ENCODE measurements at regions not wholly inside any gene's neighbourhood (a gene's known extent, or its start where the extent isn't known, plus 50 kb on each side); places are given as distances from the start of the nearest gene placed in this dataset.

- no peak for TF ChIP-seq CTCF (IDR thresholded peaks at IDR 0.05)
- Mint-ChIP-seq H3K9me3 (peaks cover 11% of the 10 kb centered on the region), H3K27ac (no peak overlapping the region), H3K36me3 (ENCODE audit: low read depth) (no peaks in the 10 kb centered on the region), H3K4me1 (no peaks in the 10 kb centered on the region), H3K27me3 (no peaks in the 10 kb centered on the region), H3K4me3 (no peak overlapping the region)
- ATAC-seq (ENCODE audit: low read depth) (no peak), DNase-seq (no peak)
- ChIA-PET POLR2A (no interaction called here), CTCF (no interaction called here)
- intact Hi-C loops (cut with micrococcal nuclease), result no loop called here
Observed at GRCh38 chr13:85095418-85096272, 703.6 kb downstream of the SLITRK6 start.

- TF ChIP-seq CTCF (IDR thresholded peaks at IDR 0.05), result no peak
- H3K27ac Mint-ChIP-seq, result no peak overlapping the region
- H3K4me1 Mint-ChIP-seq, result no peaks in the 10 kb centered on the region
- ChIA-PET POLR2A (no interaction called here), CTCF (no interaction called here)
- H3K9me3 Mint-ChIP-seq, result peaks cover 8% of the 10 kb centered on the region
- ATAC-seq (ENCODE audit: low read depth) (no peak), DNase-seq (no peak)
- H3K27me3 Mint-ChIP-seq, result no peaks in the 10 kb centered on the region
- no peak overlapping the region for H3K4me3 Mint-ChIP-seq
- no peaks in the 10 kb centered on the region for H3K36me3 Mint-ChIP-seq (ENCODE audit: low read depth)
- intact Hi-C loops (cut with micrococcal nuclease), result no loop called here
Observed at GRCh38 chr13:85093808-85094207, 705.4 kb downstream of the SLITRK6 start.

- Mint-ChIP-seq H3K27ac (no peak overlapping the region), H3K4me3 (no peak overlapping the region), H3K27me3 (no peaks in the 10 kb centered on the region), H3K36me3 (ENCODE audit: low read depth) (no peaks in the 10 kb centered on the region), H3K9me3 (peaks cover 8% of the 10 kb centered on the region), H3K4me1 (no peaks in the 10 kb centered on the region)
- intact Hi-C loops (cut with micrococcal nuclease), result no loop called here
- TF ChIP-seq CTCF (IDR thresholded peaks at IDR 0.05), result no peak
- ATAC-seq (ENCODE audit: low read depth), result no peak
- ChIA-PET POLR2A (no interaction called here), CTCF (no interaction called here)
- no peak for DNase-seq
Observed at GRCh38 chr13:85091631-85092234, 707.5 kb downstream of the SLITRK6 start.

- H3K4me3 Mint-ChIP-seq, result no peak overlapping the region
- H3K4me1 Mint-ChIP-seq, result no peaks in the 10 kb centered on the region
- H3K9me3 Mint-ChIP-seq, result peaks cover 5% of the 10 kb centered on the region
- no peaks in the 10 kb centered on the region for H3K27me3 Mint-ChIP-seq
- POLR2A ChIA-PET, result no interaction called here
- no peaks in the 10 kb centered on the region for H3K36me3 Mint-ChIP-seq (ENCODE audit: low read depth)
- CTCF ChIA-PET, result no interaction called here
- H3K27ac Mint-ChIP-seq, result no peak overlapping the region
- intact Hi-C loops (cut with micrococcal nuclease), result no loop called here
- TF ChIP-seq CTCF (IDR thresholded peaks at IDR 0.05), result no peak
- ATAC-seq (ENCODE audit: low read depth) (no peak), DNase-seq (no peak)
Observed at GRCh38 chr13:85089186-85089585, 710.0 kb downstream of the SLITRK6 start.

- intact Hi-C loops (cut with micrococcal nuclease), result no loop called here
- no peaks in the 10 kb centered on the region for H3K27me3 Mint-ChIP-seq
- H3K36me3 Mint-ChIP-seq (ENCODE audit: low read depth), result no peaks in the 10 kb centered on the region
- no peaks in the 10 kb centered on the region for H3K4me1 Mint-ChIP-seq
- ChIA-PET POLR2A (no interaction called here), CTCF (no interaction called here)
- no peaks in the 10 kb centered on the region for H3K9me3 Mint-ChIP-seq
- no peak for TF ChIP-seq CTCF (IDR thresholded peaks at IDR 0.05)
- no peak for ATAC-seq (ENCODE audit: low read depth)
- H3K4me3 Mint-ChIP-seq, result no peak overlapping the region
- no peak overlapping the region for H3K27ac Mint-ChIP-seq
- no peak for DNase-seq
Observed at GRCh38 chr13:85080691-85081090, 718.5 kb downstream of the SLITRK6 start.

Measured in activated B cell treated with CpG ODN at 0.5 μM for 24 hours (primary cell).